Gastrocnemius medialis (tissue), 4 donors: ENCODE measurements at regions not wholly inside any gene's neighbourhood (a gene's known extent, or its start where the extent isn't known, plus 50 kb on each side); places are given as distances from the start of the nearest gene placed in this dataset.

Experiments used
- CTCF ChIP-seq, 5 experiments: fragments of 450-650 bp in 3 of 5; fragments of 200-600 bp in 2 of 5; sonication (generic) in 2 of 5; IDR thresholded peaks in 4 of 5; conservative IDR thresholded peaks in 1 of 5; 1 replicate in 4 of 5; 2 replicates in 1 of 5; pipeline ENCODE4 v1.5.1; 2016 to 2019; ENCODE audit warnings: antibody characterized with exemption in 5 of 5, mild to moderate bottlenecking in 3 of 5, moderate library complexity in 3 of 5
- POLR2A ChIP-seq, 2 donors: fragments of 450-650 bp; IDR thresholded peaks; one replicate each; pipeline ENCODE4 v1.6.1; 2017; ENCODE audit warnings: antibody characterized with exemption in 2 of 2, mild to moderate bottlenecking in 2 of 2, moderate library complexity in 2 of 2

- TF ChIP-seq POLR2A (IDR thresholded peaks at IDR 0.05) (no peak), CTCF (IDR thresholded peaks at IDR 0.05 in 4 of 5, conservative IDR thresholded peaks at IDR 0.05 in 1 of 5) (no peak)
Observed at GRCh38 chr1:34612091-34612827, 142.6 kb upstream of the GJB5 start.
